Duodenal mucosa (tissue), 2 donors: ENCODE measurements at regions not wholly inside any gene's neighbourhood (a gene's known extent, or its start where the extent isn't known, plus 50 kb on each side); places are given as distances from the start of the nearest gene placed in this dataset.

Source experiments
- H3K27ac ChIP-seq: one replicate; pipeline ENCODE4 v1.7.0; 2013; ENCODE audit warnings: low read depth, low read length
- H3K27me3 ChIP-seq, 2 donors: one replicate each; pipeline ENCODE4 v1.7.0; 2013; ENCODE audit warnings: low read length in 2 of 2, control low read depth in 1 of 2; ENCODE audit not compliant: insufficient read depth in 2 of 2, control insufficient read depth in 1 of 2
- H3K36me3 ChIP-seq, 2 donors: one replicate each; pipeline ENCODE4 v1.7.0; 2013; ENCODE audit warnings: low read length in 2 of 2, control low read depth in 1 of 2; ENCODE audit not compliant: insufficient read depth in 2 of 2, control insufficient read depth in 1 of 2
- H3K4me1 ChIP-seq, 2 donors: one replicate each; pipeline ENCODE4 v1.7.0; 2013; ENCODE audit warnings: low read length in 2 of 2, control low read depth in 1 of 2; ENCODE audit not compliant: insufficient read depth in 2 of 2, control insufficient read depth in 1 of 2
- H3K4me3 ChIP-seq, 2 donors: one replicate each; pipeline ENCODE4 v1.7.0; 2013; ENCODE audit warnings: low read length in 2 of 2, low read depth in 1 of 2
- H3K9ac ChIP-seq, 2 donors: one replicate each; pipeline ENCODE4 v1.7.0; 2013; ENCODE audit warnings: low read length in 2 of 2, low read depth in 1 of 2
- H3K9me3 ChIP-seq, 2 donors: one replicate each; pipeline ENCODE4 v1.7.0; 2013; ENCODE audit warnings: low read length in 2 of 2, control low read depth in 1 of 2; ENCODE audit not compliant: control insufficient read depth in 1 of 2

DNA sequence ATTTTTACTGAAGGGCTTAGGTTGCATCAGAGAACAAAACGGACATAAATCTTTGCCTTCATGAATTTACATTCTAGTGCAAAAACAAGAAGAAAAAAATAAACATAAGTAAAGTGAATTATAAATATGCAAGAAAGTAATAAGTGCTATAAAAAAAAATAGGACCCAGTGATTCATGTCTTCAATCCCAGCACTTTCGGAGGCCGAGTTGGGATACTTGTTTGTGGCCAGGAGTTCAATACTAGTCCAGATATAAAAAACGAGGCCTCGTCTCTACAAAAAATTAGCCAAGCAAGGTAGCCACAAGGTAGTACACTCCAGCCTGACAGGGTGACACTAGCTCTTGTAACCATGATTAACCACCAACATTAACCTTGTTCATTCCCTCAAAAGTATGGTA, 193.5 kb downstream of the SIM1 start:
- H3K4me1 ChIP-seq = no peaks in the 10 kb centered on the region
- H3K9me3 ChIP-seq = no peaks in the 10 kb centered on the region
- no peak overlapping the region for H3K4me3 ChIP-seq
- H3K27ac ChIP-seq = no peak overlapping the region
- H3K27me3 ChIP-seq = no peaks in the 10 kb centered on the region
- no peak overlapping the region for H3K9ac ChIP-seq
- no peaks in the 10 kb centered on the region for H3K36me3 ChIP-seq

DNA sequence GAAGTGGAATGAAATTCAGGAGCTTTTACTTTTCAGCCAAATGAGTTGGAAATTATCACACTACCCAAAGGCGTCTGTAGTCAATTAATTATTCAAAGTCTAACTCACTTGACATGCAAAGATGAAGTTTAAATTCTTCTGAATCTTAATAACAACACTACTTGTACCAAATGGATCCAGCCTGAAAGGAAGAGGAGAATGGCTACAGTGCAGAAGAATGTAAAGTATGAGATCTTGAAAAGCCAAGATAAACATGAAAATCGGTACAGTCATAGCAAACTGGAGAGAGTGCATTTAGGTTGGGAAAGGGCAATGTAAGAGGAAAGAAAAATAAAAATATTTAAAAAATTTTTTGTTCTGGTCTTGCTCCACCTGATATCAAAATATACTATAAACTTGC, 195.5 kb downstream of the SIM1 start:
- H3K27me3 ChIP-seq = no peaks in the 10 kb centered on the region
- no peak overlapping the region for H3K27ac ChIP-seq
- H3K36me3 ChIP-seq = no peaks in the 10 kb centered on the region
- no peaks in the 10 kb centered on the region for H3K4me1 ChIP-seq
- H3K9me3 ChIP-seq = no peaks in the 10 kb centered on the region
- H3K9ac ChIP-seq = no peak overlapping the region
- no peak overlapping the region for H3K4me3 ChIP-seq

DNA sequence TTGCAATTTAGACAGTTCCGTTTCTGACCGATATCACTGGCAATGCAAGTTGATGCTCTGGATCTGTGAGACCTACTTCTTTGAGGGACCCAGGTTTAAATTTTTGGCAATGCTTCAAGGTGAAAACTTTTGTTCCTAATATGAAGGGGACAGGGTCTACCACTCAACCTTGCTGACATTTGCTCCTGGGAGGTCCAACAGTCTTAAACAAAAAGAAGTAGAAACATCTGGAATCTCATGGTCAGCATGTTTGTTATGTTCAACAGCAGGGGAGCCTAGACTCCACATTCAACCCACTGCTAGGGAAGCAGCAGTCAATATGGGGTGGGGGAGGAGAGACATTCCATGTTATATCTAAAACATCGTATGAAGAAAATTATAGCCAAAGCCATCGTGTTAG, 196.4 kb downstream of the SIM1 start:
- Histone ChIP-seq H3K27ac (no peak overlapping the region), H3K36me3 (no peaks in the 10 kb centered on the region), H3K4me3 (no peak overlapping the region), H3K9ac (no peak overlapping the region), H3K4me1 (no peaks in the 10 kb centered on the region), H3K27me3 (no peaks in the 10 kb centered on the region), H3K9me3 (no peaks in the 10 kb centered on the region)

GRCh38 chr6:100267721-100268123, 197.0 kb downstream of the SIM1 start:
- Histone ChIP-seq H3K36me3 (no peaks in the 10 kb centered on the region), H3K4me1 (no peaks in the 10 kb centered on the region), H3K9ac (no peak overlapping the region), H3K4me3 (no peak overlapping the region), H3K27me3 (no peaks in the 10 kb centered on the region), H3K9me3 (no peaks in the 10 kb centered on the region), H3K27ac (no peak overlapping the region)

DNA sequence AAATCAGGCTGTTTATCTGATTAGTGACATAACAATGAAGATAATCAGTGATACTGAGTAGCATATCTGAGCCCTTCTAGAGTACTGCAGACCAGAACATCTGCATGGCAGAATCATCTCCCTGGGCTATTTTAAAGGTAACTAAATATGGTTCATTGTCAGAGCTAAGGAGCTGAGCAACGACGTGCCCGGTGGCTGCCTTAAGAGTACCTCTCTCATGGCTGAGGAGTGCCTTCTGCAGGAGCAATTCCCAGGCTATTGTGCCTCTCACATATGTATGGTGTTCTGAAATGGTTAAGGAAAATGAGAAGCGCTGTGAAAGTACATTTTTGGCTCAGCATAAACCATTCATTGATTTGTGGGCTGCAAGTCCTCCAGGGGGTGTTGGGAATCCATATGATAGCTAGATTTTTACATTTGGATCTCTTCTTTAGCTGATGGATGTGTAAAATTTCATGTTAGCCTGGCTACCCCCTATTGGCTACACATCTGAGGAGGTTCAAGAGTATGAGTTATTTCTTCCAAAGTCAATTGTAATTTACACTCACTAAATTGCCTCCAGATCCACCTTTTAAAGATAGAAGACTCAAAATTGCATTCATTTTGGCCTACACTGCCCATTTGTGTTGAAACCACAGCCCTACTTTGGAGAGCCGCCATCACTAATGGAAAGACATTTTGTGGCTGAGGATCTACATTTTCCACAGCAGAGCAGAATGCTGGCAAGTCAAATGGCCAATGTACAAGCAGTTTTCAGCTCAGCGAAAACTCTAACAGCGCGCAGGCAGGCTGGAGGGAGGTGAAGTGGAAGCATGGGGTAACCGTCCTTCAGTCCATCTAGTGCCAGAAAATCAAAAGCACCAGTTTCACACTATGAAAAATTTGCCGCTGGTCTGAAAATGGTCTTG, 198.0 kb downstream of the SIM1 start:
- H3K9ac ChIP-seq = no peak overlapping the region
- H3K4me3 ChIP-seq = no peak overlapping the region
- no peaks in the 10 kb centered on the region for H3K4me1 ChIP-seq
- no peak overlapping the region for H3K27ac ChIP-seq
- H3K36me3 ChIP-seq = no peaks in the 10 kb centered on the region
- H3K9me3 ChIP-seq = no peaks in the 10 kb centered on the region
- H3K27me3 ChIP-seq = no peaks in the 10 kb centered on the region

DNA sequence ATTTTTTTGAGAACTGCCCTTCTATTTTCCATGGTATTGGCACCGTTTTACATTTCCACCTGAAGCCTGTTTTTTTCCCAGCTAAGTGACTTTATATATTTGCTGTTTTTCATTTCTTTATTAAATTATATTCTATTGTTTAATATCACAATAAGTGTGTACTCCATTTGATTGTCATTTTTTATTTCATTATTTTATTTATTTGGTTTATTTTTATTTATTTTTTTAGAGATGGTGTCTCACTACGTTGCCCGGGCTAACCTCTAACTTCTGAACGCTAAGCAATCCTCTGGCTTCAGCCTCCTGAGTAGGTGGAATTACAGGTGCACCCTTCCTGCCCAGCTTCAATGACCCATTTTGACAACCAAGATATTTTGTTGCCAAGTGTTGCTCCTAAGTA, 202.6 kb downstream of the SIM1 start:
- Histone ChIP-seq H3K27me3 (no peaks in the 10 kb centered on the region), H3K9me3 (no peaks in the 10 kb centered on the region), H3K36me3 (no peaks in the 10 kb centered on the region), H3K4me1 (no peaks in the 10 kb centered on the region), H3K9ac (no peak overlapping the region), H3K4me3 (no peak overlapping the region), H3K27ac (no peak overlapping the region)

DNA sequence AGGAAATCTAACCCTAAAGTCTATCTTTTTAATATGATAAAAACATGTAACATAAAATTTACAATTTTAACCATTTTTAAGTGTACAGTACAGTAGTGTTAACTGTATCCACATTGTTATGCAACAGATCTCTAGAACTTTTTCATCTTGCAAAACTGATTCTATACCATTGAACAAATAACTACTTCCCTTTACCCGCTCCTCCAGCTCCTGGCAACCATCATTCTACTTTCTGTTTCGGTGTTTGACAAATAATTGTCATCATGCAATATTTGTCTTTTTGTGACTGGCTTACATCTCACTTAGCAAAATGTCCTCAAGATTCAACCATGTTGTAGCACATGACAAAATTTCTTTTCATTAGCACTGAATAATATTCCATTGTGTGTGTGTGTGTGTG, 203.2 kb downstream of the SIM1 start:
- Histone ChIP-seq H3K4me3 (no peak overlapping the region), H3K27me3 (no peaks in the 10 kb centered on the region), H3K9me3 (no peaks in the 10 kb centered on the region), H3K36me3 (no peaks in the 10 kb centered on the region), H3K9ac (no peak overlapping the region), H3K4me1 (no peaks in the 10 kb centered on the region), H3K27ac (no peak overlapping the region)

GRCh38 chr6:100260584-100260983, 204.1 kb downstream of the SIM1 start:
- H3K9me3 ChIP-seq = no peaks in the 10 kb centered on the region
- no peaks in the 10 kb centered on the region for H3K4me1 ChIP-seq
- H3K36me3 ChIP-seq = no peaks in the 10 kb centered on the region
- no peak overlapping the region for H3K27ac ChIP-seq
- H3K9ac ChIP-seq = no peak overlapping the region
- H3K27me3 ChIP-seq = no peaks in the 10 kb centered on the region
- no peak overlapping the region for H3K4me3 ChIP-seq

GRCh38 chr6:100259865-100260264, 204.9 kb downstream of the SIM1 start:
- H3K4me3 ChIP-seq = no peak overlapping the region
- H3K27me3 ChIP-seq = no peaks in the 10 kb centered on the region
- H3K36me3 ChIP-seq = no peaks in the 10 kb centered on the region
- H3K27ac ChIP-seq = no peak overlapping the region
- H3K4me1 ChIP-seq = no peaks in the 10 kb centered on the region
- no peak overlapping the region for H3K9ac ChIP-seq
- H3K9me3 ChIP-seq = no peaks in the 10 kb centered on the region

GRCh38 chr6:100258752-100259151, 206.0 kb downstream of the SIM1 start:
- Histone ChIP-seq H3K4me3 (no peak overlapping the region), H3K4me1 (no peaks in the 10 kb centered on the region), H3K27ac (no peak overlapping the region), H3K27me3 (no peaks in the 10 kb centered on the region), H3K9ac (no peak overlapping the region), H3K36me3 (no peaks in the 10 kb centered on the region), H3K9me3 (no peaks in the 10 kb centered on the region)
